NB4 (cell line): ENCODE measurements at regions not wholly inside any gene's neighbourhood (a gene's known extent, or its start where the extent isn't known, plus 50 kb on each side); places are given as distances from the start of the nearest gene placed in this dataset.

Source experiments
- MAX ChIP-seq: IDR thresholded peaks from 2 replicates; pipeline ENCODE4 v1.6.1; 2011; ENCODE audit warnings: low read depth, low read length
- TF ChIP-seq, protein P1 (sequence below): IDR thresholded peaks from one replicate; pipeline ENCODE4 v1.5.1; 2012; ENCODE audit warnings: low read depth, low read length

- TF ChIP-seq, protein P1, sequence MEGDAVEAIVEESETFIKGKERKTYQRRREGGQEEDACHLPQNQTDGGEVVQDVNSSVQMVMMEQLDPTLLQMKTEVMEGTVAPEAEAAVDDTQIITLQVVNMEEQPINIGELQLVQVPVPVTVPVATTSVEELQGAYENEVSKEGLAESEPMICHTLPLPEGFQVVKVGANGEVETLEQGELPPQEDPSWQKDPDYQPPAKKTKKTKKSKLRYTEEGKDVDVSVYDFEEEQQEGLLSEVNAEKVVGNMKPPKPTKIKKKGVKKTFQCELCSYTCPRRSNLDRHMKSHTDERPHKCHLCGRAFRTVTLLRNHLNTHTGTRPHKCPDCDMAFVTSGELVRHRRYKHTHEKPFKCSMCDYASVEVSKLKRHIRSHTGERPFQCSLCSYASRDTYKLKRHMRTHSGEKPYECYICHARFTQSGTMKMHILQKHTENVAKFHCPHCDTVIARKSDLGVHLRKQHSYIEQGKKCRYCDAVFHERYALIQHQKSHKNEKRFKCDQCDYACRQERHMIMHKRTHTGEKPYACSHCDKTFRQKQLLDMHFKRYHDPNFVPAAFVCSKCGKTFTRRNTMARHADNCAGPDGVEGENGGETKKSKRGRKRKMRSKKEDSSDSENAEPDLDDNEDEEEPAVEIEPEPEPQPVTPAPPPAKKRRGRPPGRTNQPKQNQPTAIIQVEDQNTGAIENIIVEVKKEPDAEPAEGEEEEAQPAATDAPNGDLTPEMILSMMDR, result no peak
- no peak for TF ChIP-seq MAX
Observed at GRCh38 chr3:99376926-99377325, 261.5 kb upstream of the COL8A1 start.
